Fibroblast of mammary gland (primary cell): ENCODE measurements at regions not wholly inside any gene's neighbourhood (a gene's known extent, or its start where the extent isn't known, plus 50 kb on each side); places are given as distances from the start of the nearest gene placed in this dataset.
"Not testable (repeated sequence)": the region's sequence is repeated elsewhere in the genome, so short reads cannot be mapped to it uniquely, and the experiment has no call there.

ENCODE experiments used
- DNase-seq: peaks from one replicate; pipeline ENCODE4 v3.0.0-alpha.2; 2010; ENCODE audit warnings: low read depth
- H3K4me3 ChIP-seq: 2 replicates; pipeline ENCODE4 v1.5.1; 2011; ENCODE audit warnings: low read depth, mild to moderate bottlenecking, low read length, moderate library complexity; ENCODE audit not compliant: control insufficient read depth
- CTCF ChIP-seq: conservative IDR thresholded peaks from 2 replicates; pipeline ENCODE4 v1.5.1; 2011; ENCODE audit warnings: low read depth, low read length, inconsistent platforms; ENCODE audit not compliant: control insufficient read depth, insufficient read depth

GRCh38 chr15:25248583-25249235, 190.1 kb downstream of the UBE3A start:
- DNase-seq = no peak
- no peak for TF ChIP-seq CTCF
- H3K4me3 ChIP-seq = no peak overlapping the region

- no peak for TF ChIP-seq CTCF
- H3K4me3 ChIP-seq = no peak overlapping the region
Observed at GRCh38 chr15:25249236-25250010, 189.4 kb downstream of the UBE3A start.

GRCh38 chr15:25250011-25250596, 188.7 kb downstream of the UBE3A start:
- DNase-seq = no peak
- H3K4me3 ChIP-seq = no peak overlapping the region
- no peak for TF ChIP-seq CTCF

More at GRCh38 chr15:25249236-25250010, 189.4 kb downstream of the UBE3A start:
- DNase-seq = no peak

- TF ChIP-seq CTCF = no peak
Observed at GRCh38 chr15:25250906-25251622, 187.8 kb downstream of the UBE3A start.

GRCh38 chr15:25251700-25252390, 187.0 kb downstream of the UBE3A start:
- no peak for TF ChIP-seq CTCF
- no peak for DNase-seq
- H3K4me3 ChIP-seq = no peak overlapping the region

More at GRCh38 chr15:25250906-25251622, 187.8 kb downstream of the UBE3A start:
- no peak for DNase-seq
- no peak overlapping the region for H3K4me3 ChIP-seq

- H3K4me3 ChIP-seq, DNase-seq: not testable (repeated sequence)
Observed at GRCh38 chr15:25253048-25253973, 185.5 kb downstream of the UBE3A start.
